Keratinocyte (primary cell): ENCODE measurements at regions not wholly inside any gene's neighbourhood (a gene's known extent, or its start where the extent isn't known, plus 50 kb on each side); places are given as distances from the start of the nearest gene placed in this dataset.

Experiments
- DNase-seq: peaks from one replicate; pipeline ENCODE4 v3.0.0-alpha.2; 2011; ENCODE audit warnings: low read depth, missing footprints, low spot score
- FAIRE-seq: peaks from 2 replicates; lab custom pipeline; 2011; peaks lifted over from hg19 to GRCh38; lab: Jason Lieb, UNC
- H2AFZ ChIP-seq: 2 replicates; pipeline ENCODE4 v1.6.0; 2012; ENCODE audit warnings: low read length, control low read depth, inconsistent platforms; ENCODE audit not compliant: control insufficient read depth
- H3K27ac ChIP-seq: 2 replicates; pipeline ENCODE4 v1.5.1; 2011; ENCODE audit warnings: low read length; ENCODE audit not compliant: control insufficient read depth, insufficient read depth
- H3K27me3 ChIP-seq: 3 replicates; pipeline ENCODE4 v1.6.0; 2011; ENCODE audit warnings: low read length; ENCODE audit not compliant: control insufficient read depth, insufficient read depth; ENCODE audit errors: extremely low read depth
- H3K36me3 ChIP-seq, 2 experiments: 2 replicates in 1 of 2; 3 replicates in 1 of 2; pipeline ENCODE4 v1.5.1; 2011; ENCODE audit warnings: low read length in 2 of 2, mild to moderate bottlenecking in 1 of 2; ENCODE audit not compliant: control insufficient read depth in 2 of 2, insufficient read depth in 2 of 2; ENCODE audit errors: extremely low read depth in 1 of 2
- H3K4me1 ChIP-seq: 3 replicates; pipeline ENCODE4 v1.5.1; 2011; ENCODE audit warnings: low read length; ENCODE audit not compliant: control insufficient read depth, insufficient read depth; ENCODE audit errors: extremely low read depth
- H3K4me2 ChIP-seq: 3 replicates; pipeline ENCODE4 v1.6.0; 2011; ENCODE audit warnings: low read depth, low read length; ENCODE audit not compliant: control insufficient read depth, insufficient read depth; ENCODE audit errors: extremely low read depth
- H3K4me3 ChIP-seq, 3 experiments: fragments of 200-600 bp in 1 of 3; sonication (generic) in 1 of 3; 2 replicates in 2 of 3; 3 replicates in 1 of 3; pipeline ENCODE4 v1.5.1; 2011 to 2016; ENCODE audit warnings: low read length in 3 of 3, mild to moderate bottlenecking in 3 of 3, control low read depth in 2 of 3, inconsistent platforms in 1 of 3, low read depth in 1 of 3, mixed read lengths in 1 of 3, mixed run types in 1 of 3, moderate library complexity in 1 of 3; ENCODE audit not compliant: control insufficient read depth in 2 of 3, insufficient read depth in 2 of 3; ENCODE audit errors: extremely low read depth in 1 of 3
- H3K79me2 ChIP-seq: 2 replicates; pipeline ENCODE4 v1.6.0; 2012; ENCODE audit warnings: low read length; ENCODE audit not compliant: control insufficient read depth, insufficient read depth
- H3K9ac ChIP-seq: 3 replicates; pipeline ENCODE4 v1.6.0; 2011; ENCODE audit warnings: low read length; ENCODE audit not compliant: control insufficient read depth, insufficient read depth; ENCODE audit errors: extremely low read depth
- H3K9me1 ChIP-seq: 3 replicates; pipeline ENCODE4 v1.6.0; 2011; ENCODE audit warnings: low read length; ENCODE audit not compliant: control insufficient read depth, insufficient read depth; ENCODE audit errors: extremely low read depth
- H3K9me3 ChIP-seq: 2 replicates; pipeline ENCODE4 v1.5.1; 2012; ENCODE audit warnings: low read depth, low read length; ENCODE audit not compliant: control insufficient read depth
- H4K20me1 ChIP-seq: 3 replicates; pipeline ENCODE4 v1.6.0; 2011; ENCODE audit warnings: low read length; ENCODE audit not compliant: control insufficient read depth, insufficient read depth; ENCODE audit errors: extremely low read depth
- EZH2 ChIP-seq: IDR thresholded peaks from one replicate; pipeline ENCODE4 v1.6.1; 2012; ENCODE audit warnings: inconsistent platforms, mild to moderate bottlenecking, low read length, moderate library complexity
- dilution Hi-C: fragments of 300-500 bp; cut with MboI; formaldehyde crosslinking; loops from one replicate; pipeline ENCODE4 v1.7.0; 2020; ENCODE audit warnings: low sequenced_read_pairs; ENCODE audit not compliant: extremely low pct_ligation_motif_present
- TF ChIP-seq, protein P1 (sequence below), 3 experiments: IDR thresholded peaks in 1 of 3; conservative IDR thresholded peaks in 1 of 3; optimal IDR thresholded peaks in 1 of 3; 2 replicates in 2 of 3; 3 replicates in 1 of 3; pipeline versions ENCODE3 to v1.5.1; 2011; ENCODE audit warnings: low read length in 3 of 3, mild to moderate bottlenecking in 3 of 3, moderate library complexity in 2 of 3, control low read depth in 1 of 3, inconsistent platforms in 1 of 3; ENCODE audit not compliant: insufficient read depth in 2 of 3; ENCODE audit errors: extremely low read depth in 1 of 3

- H4K20me1 ChIP-seq, result no peaks in the 10 kb centered on the region
- H3K4me1 ChIP-seq, result no peaks in the 10 kb centered on the region
- dilution Hi-C loops, result no loop called here
- H3K27ac ChIP-seq, result no peak overlapping the region
- H3K4me3 ChIP-seq, result no peak overlapping the region
- no peaks in the 10 kb centered on the region for H3K9me3 ChIP-seq
- no peak overlapping the region for H3K9ac ChIP-seq
- FAIRE-seq (no peak), DNase-seq (no peak)
- H3K27me3 ChIP-seq, result no peaks in the 10 kb centered on the region
- H3K4me2 ChIP-seq, result no peak overlapping the region
- no peak overlapping the region for H2AFZ ChIP-seq
- H3K9me1 ChIP-seq, result no peaks in the 10 kb centered on the region
- H3K79me2 ChIP-seq, result no peaks in the 10 kb centered on the region
- no peak for TF ChIP-seq EZH2
- TF ChIP-seq, protein P1, sequence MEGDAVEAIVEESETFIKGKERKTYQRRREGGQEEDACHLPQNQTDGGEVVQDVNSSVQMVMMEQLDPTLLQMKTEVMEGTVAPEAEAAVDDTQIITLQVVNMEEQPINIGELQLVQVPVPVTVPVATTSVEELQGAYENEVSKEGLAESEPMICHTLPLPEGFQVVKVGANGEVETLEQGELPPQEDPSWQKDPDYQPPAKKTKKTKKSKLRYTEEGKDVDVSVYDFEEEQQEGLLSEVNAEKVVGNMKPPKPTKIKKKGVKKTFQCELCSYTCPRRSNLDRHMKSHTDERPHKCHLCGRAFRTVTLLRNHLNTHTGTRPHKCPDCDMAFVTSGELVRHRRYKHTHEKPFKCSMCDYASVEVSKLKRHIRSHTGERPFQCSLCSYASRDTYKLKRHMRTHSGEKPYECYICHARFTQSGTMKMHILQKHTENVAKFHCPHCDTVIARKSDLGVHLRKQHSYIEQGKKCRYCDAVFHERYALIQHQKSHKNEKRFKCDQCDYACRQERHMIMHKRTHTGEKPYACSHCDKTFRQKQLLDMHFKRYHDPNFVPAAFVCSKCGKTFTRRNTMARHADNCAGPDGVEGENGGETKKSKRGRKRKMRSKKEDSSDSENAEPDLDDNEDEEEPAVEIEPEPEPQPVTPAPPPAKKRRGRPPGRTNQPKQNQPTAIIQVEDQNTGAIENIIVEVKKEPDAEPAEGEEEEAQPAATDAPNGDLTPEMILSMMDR (optimal IDR thresholded peaks at IDR 0.05 in 1 of 3, IDR thresholded peaks at IDR 0.05 in 1 of 3, conservative IDR thresholded peaks at IDR 0.05 in 1 of 3; ENCODE audit: extremely low read depth in 1 of 3, insufficient read depth in 2 of 3, low read length in 3 of 3), result no peak
- H3K36me3 ChIP-seq, result no peaks in the 10 kb centered on the region
Measured at GRCh38 chr1:176285996-176286395, 78.9 kb upstream of the COP1 start.

DNA sequence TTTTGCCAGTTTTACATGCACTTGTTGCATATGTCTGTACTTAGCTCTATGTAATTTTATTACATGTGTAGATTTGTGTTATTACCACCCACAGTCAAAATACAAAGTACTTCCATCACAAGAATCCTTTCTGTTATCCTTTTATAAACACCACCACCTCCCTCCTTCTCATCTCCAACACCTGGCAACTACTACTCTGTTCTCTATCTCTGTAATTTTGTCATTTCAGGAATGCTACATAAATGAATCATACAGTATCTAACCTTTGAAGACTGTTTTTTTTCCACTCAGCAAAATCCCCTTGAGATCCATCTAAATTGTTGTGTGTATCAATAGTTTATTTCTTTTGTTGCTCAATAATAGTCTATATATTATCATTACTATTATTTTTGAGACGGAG lies 64.5 kb upstream of the COP1 start:
- dilution Hi-C loops, result no loop called here
- FAIRE-seq, result no peak
- H2AFZ ChIP-seq, result no peak overlapping the region
- H3K36me3 ChIP-seq, result no peaks in the 10 kb centered on the region
- TF ChIP-seq, protein P1 (optimal IDR thresholded peaks at IDR 0.05 in 1 of 3, IDR thresholded peaks at IDR 0.05 in 1 of 3, conservative IDR thresholded peaks at IDR 0.05 in 1 of 3; ENCODE audit: extremely low read depth in 1 of 3, insufficient read depth in 2 of 3, low read length in 3 of 3), result no peak
- TF ChIP-seq EZH2, result no peak
- no peak for DNase-seq
- H3K79me2 ChIP-seq, result no peaks in the 10 kb centered on the region
- H3K27ac ChIP-seq, result no peak overlapping the region
- no peaks in the 10 kb centered on the region for H4K20me1 ChIP-seq
- H3K9ac ChIP-seq, result no peak overlapping the region
- no peaks in the 10 kb centered on the region for H3K9me1 ChIP-seq
- no peaks in the 10 kb centered on the region for H3K9me3 ChIP-seq
- no peak overlapping the region for H3K4me2 ChIP-seq
- H3K4me1 ChIP-seq, result no peaks in the 10 kb centered on the region
- H3K27me3 ChIP-seq, result no peaks in the 10 kb centered on the region
- no peak overlapping the region for H3K4me3 ChIP-seq
